Astrocyte (in vitro differentiated cells and primary cell): ENCODE measurements at regions not wholly inside any gene's neighbourhood (a gene's known extent, or its start where the extent isn't known, plus 50 kb on each side); places are given as distances from the start of the nearest gene placed in this dataset.

ENCODE experiments used
- DNase-seq: peaks from one replicate; pipeline ENCODE4 v3.0.0-alpha.2; 2010; ENCODE audit warnings: low read depth
- FAIRE-seq: peaks from 2 replicates; lab custom pipeline; 2011; peaks lifted over from hg19 to GRCh38; lab: Jason Lieb, UNC
- H2AFZ ChIP-seq: 2 replicates; pipeline ENCODE4 v1.6.0; 2012; ENCODE audit warnings: low read depth, low read length, inconsistent platforms
- H3K27ac ChIP-seq: 2 replicates; pipeline ENCODE4 v1.5.1; 2011; ENCODE audit warnings: low read depth, low read length, inconsistent platforms
- H3K27me3 ChIP-seq: 2 replicates; pipeline ENCODE4 v1.6.0; 2011; ENCODE audit warnings: low read length, inconsistent platforms; ENCODE audit not compliant: insufficient read depth
- H3K36me3 ChIP-seq: 2 replicates; pipeline ENCODE4 v1.5.1; 2011; ENCODE audit warnings: low read length, inconsistent platforms; ENCODE audit not compliant: insufficient read depth
- H3K4me1 ChIP-seq: 2 replicates; pipeline ENCODE4 v1.5.1; 2011; ENCODE audit warnings: low read length, inconsistent platforms; ENCODE audit not compliant: insufficient read depth
- H3K4me2 ChIP-seq: 2 replicates; pipeline ENCODE4 v1.6.0; 2012; ENCODE audit warnings: low read length, inconsistent platforms
- H3K4me3 ChIP-seq: 2 replicates; pipeline ENCODE4 v1.5.1; 2011; ENCODE audit warnings: low read depth, mild to moderate bottlenecking, low read length, inconsistent platforms; ENCODE audit not compliant: insufficient read depth
- H3K79me2 ChIP-seq: 2 replicates; pipeline ENCODE4 v1.6.0; 2012; ENCODE audit warnings: mild to moderate bottlenecking, low read length, inconsistent platforms; ENCODE audit not compliant: insufficient read depth
- H3K9ac ChIP-seq: 2 replicates; pipeline ENCODE4 v1.6.0; 2012; ENCODE audit warnings: mild to moderate bottlenecking, low read length, inconsistent platforms
- H3K9me3 ChIP-seq: 2 replicates; pipeline ENCODE4 v1.5.1; 2012; ENCODE audit warnings: low read depth, mild to moderate bottlenecking, low read length, inconsistent platforms; ENCODE audit not compliant: insufficient read depth
- H4K20me1 ChIP-seq: 2 replicates; pipeline ENCODE4 v1.6.0; 2012; ENCODE audit warnings: low read length, inconsistent platforms; ENCODE audit not compliant: insufficient read depth
- H3K27ac Mint-ChIP-seq: one replicate; pipeline ENCODE4 v1.8.0; 2021; ENCODE audit warnings: mild to moderate bottlenecking, mixed read lengths; ENCODE audit not compliant: unreplicated experiment
- H3K27me3 Mint-ChIP-seq: one replicate; pipeline ENCODE4 v1.8.0; 2021; ENCODE audit warnings: low read depth, mixed read lengths; ENCODE audit not compliant: unreplicated experiment
- H3K36me3 Mint-ChIP-seq: one replicate; pipeline ENCODE4 v1.8.0; 2021; ENCODE audit warnings: low read depth, mixed read lengths; ENCODE audit not compliant: unreplicated experiment
- H3K4me1 Mint-ChIP-seq: one replicate; pipeline ENCODE4 v1.8.0; 2021; ENCODE audit warnings: low read depth, mixed read lengths; ENCODE audit not compliant: unreplicated experiment
- H3K4me3 Mint-ChIP-seq: one replicate; pipeline ENCODE4 v1.8.0; 2021; ENCODE audit warnings: mild to moderate bottlenecking, moderate library complexity, mixed read lengths; ENCODE audit not compliant: unreplicated experiment
- H3K9me3 Mint-ChIP-seq: one replicate; pipeline ENCODE4 v1.8.0; 2021; ENCODE audit warnings: mild to moderate bottlenecking, mixed read lengths; ENCODE audit not compliant: unreplicated experiment
- CTCF ChIP-seq: IDR thresholded peaks from 2 replicates; pipeline ENCODE4 v1.5.1; 2011; ENCODE audit warnings: low read depth, mild to moderate bottlenecking, inconsistent platforms, low read length, moderate library complexity; ENCODE audit not compliant: insufficient read depth
- EZH2 ChIP-seq: IDR thresholded peaks from 2 replicates; pipeline ENCODE4 v1.6.1; 2012; ENCODE audit warnings: mild to moderate bottlenecking, low read length, inconsistent platforms; ENCODE audit not compliant: insufficient read depth

- Histone ChIP-seq H2AFZ (no peak overlapping the region), H3K9me3 (no peaks in the 10 kb centered on the region), H3K36me3 (no peaks in the 10 kb centered on the region), H3K4me3 (no peak overlapping the region), H3K27ac (no peak overlapping the region), H3K4me1 (no peaks in the 10 kb centered on the region), H4K20me1 (no peaks in the 10 kb centered on the region), H3K9ac (no peak overlapping the region), H3K27me3 (no peaks in the 10 kb centered on the region), H3K4me2 (no peak overlapping the region), H3K79me2 (no peaks in the 10 kb centered on the region)
- Mint-ChIP-seq H3K4me3 (no peak overlapping the region), H3K27ac (no peak overlapping the region), H3K36me3 (no peaks in the 10 kb centered on the region), H3K4me1 (no peaks in the 10 kb centered on the region), H3K9me3 (no peaks in the 10 kb centered on the region), H3K27me3 (no peaks in the 10 kb centered on the region)
- no peak for FAIRE-seq
- no peak for DNase-seq
- TF ChIP-seq EZH2: no peak
- TF ChIP-seq CTCF: no peak
Measured at GRCh38 chr17:22251498-22251897, 559.2 kb downstream of the KCNJ18 start.

- Histone ChIP-seq H3K36me3 (no peaks in the 10 kb centered on the region), H2AFZ (no peak overlapping the region), H3K4me1 (no peaks in the 10 kb centered on the region), H3K27ac (no peak overlapping the region), H4K20me1 (no peaks in the 10 kb centered on the region), H3K27me3 (no peaks in the 10 kb centered on the region), H3K4me3 (no peak overlapping the region), H3K79me2 (no peaks in the 10 kb centered on the region), H3K9ac (no peak overlapping the region), H3K9me3 (no peaks in the 10 kb centered on the region), H3K4me2 (no peak overlapping the region)
- FAIRE-seq (no peak), DNase-seq (no peak)
- TF ChIP-seq EZH2 (no peak), CTCF (no peak)
- Mint-ChIP-seq H3K36me3 (no peaks in the 10 kb centered on the region), H3K27me3 (no peaks in the 10 kb centered on the region), H3K4me1 (no peaks in the 10 kb centered on the region), H3K9me3 (no peaks in the 10 kb centered on the region), H3K27ac (no peak overlapping the region), H3K4me3 (no peak overlapping the region)
Measured at GRCh38 chr17:22253007-22253406, 560.7 kb downstream of the KCNJ18 start.

GRCh38 chr17:22265807-22266206 is 573.5 kb downstream of the KCNJ18 start:
- H3K36me3 Mint-ChIP-seq: no peaks in the 10 kb centered on the region
- no peak overlapping the region for H3K4me3 Mint-ChIP-seq
- no peak overlapping the region for H2AFZ ChIP-seq
- H3K4me3 ChIP-seq: no peak overlapping the region
- TF ChIP-seq EZH2 (no peak), CTCF (no peak)
- no peak overlapping the region for H3K9ac ChIP-seq
- peaks cover 1% of the 10 kb centered on the region for H3K9me3 Mint-ChIP-seq
- H3K27me3 ChIP-seq: no peaks in the 10 kb centered on the region
- no peaks in the 10 kb centered on the region for H3K27me3 Mint-ChIP-seq
- peaks cover 5% of the 10 kb centered on the region for H3K9me3 ChIP-seq
- no peaks in the 10 kb centered on the region for H3K4me1 ChIP-seq
- no peaks in the 10 kb centered on the region for H3K79me2 ChIP-seq
- H3K4me2 ChIP-seq: no peak overlapping the region
- H3K27ac Mint-ChIP-seq: no peak overlapping the region
- DNase-seq: no peak
- H4K20me1 ChIP-seq: no peaks in the 10 kb centered on the region
- H3K27ac ChIP-seq: no peak overlapping the region
- no peaks in the 10 kb centered on the region for H3K4me1 Mint-ChIP-seq
- no peaks in the 10 kb centered on the region for H3K36me3 ChIP-seq
- FAIRE-seq: no peak
